ENCODE measurements at regions not wholly inside any gene's neighbourhood (a gene's known extent, or its start where the extent isn't known, plus 50 kb on each side); places are given as distances from the start of the nearest gene placed in this dataset.

DNA sequence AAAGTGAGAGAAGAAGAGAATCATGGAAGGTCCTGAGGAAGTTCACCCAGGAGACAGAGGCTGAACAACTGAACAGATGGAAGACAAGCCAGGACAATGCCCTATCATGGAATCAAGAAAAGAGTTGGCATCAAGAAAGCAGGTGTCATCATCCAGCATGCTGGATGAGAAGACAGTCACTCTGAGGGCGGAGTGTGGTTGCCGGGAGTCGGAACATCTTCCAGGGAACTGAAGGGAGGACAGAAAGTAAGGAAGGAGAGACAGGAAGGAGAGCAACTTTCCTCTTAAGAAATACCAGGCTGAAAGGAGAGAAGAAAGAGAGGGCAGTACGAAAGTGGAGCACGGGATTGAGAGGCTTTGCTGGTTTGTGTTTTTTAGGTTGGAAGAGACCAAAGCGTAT, 654.5 kb upstream of the CELF2 start:
- Mint-ChIP-seq H3K4me1 (ENCODE audit: low read depth) (no peaks in the 10 kb centered on the region), H3K4me3 (no peak overlapping the region), H3K27me3 (peaks cover 8% of the 10 kb centered on the region), H3K36me3 (ENCODE audit: low read depth) (no peaks in the 10 kb centered on the region), H3K9me3 (no peaks in the 10 kb centered on the region), H3K27ac (peak overlapping the region; percentile 38)

DNA sequence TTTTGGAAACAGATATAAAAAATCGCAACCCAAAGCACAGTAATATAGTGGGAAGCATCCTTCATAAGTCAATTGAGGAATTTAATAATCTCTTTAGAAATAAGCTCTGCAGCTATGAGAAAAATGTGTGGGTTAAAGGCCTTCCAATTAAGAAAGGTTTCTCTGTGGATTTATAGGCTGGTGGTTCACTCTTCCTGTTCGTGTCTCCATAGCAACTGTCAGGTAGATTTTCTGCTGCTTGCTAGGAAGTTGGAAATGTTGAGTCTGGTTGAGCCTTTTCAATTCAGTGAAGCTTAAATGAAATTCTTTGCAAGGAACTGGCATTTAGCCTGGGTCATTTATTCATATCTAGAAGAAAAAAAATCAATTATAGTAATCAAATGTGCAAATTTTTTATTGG, 652.8 kb upstream of the CELF2 start:
- Mint-ChIP-seq H3K27me3 (peaks cover 8% of the 10 kb centered on the region), H3K9me3 (no peaks in the 10 kb centered on the region), H3K36me3 (ENCODE audit: low read depth) (no peaks in the 10 kb centered on the region), H3K4me1 (ENCODE audit: low read depth) (no peaks in the 10 kb centered on the region), H3K27ac (no peak overlapping the region), H3K4me3 (no peak overlapping the region)

DNA sequence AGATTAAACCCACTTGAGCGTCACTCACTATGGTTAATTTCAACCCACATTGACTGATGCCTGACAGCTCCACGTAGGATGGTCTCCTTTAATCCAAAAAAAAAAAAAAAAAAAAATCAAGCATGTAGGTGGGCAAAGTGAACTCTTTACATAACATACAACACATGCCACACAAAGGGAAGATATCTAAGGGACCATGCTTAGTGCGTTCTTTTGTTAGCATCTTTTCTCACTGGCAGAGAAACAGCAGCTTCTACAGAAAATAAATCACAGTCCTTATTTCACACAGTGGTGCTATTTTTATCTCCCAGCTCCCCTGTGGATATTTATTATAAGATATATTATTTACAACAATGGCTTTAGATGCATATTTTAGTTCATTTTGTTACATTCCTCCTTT, 652.0 kb upstream of the CELF2 start:
- H3K27me3 Mint-ChIP-seq: peaks cover 7% of the 10 kb centered on the region
- no peak overlapping the region for H3K27ac Mint-ChIP-seq
- no peaks in the 10 kb centered on the region for H3K4me1 Mint-ChIP-seq (ENCODE audit: low read depth)
- no peaks in the 10 kb centered on the region for H3K36me3 Mint-ChIP-seq (ENCODE audit: low read depth)
- H3K9me3 Mint-ChIP-seq: no peaks in the 10 kb centered on the region
- H3K4me3 Mint-ChIP-seq: no peak overlapping the region

DNA sequence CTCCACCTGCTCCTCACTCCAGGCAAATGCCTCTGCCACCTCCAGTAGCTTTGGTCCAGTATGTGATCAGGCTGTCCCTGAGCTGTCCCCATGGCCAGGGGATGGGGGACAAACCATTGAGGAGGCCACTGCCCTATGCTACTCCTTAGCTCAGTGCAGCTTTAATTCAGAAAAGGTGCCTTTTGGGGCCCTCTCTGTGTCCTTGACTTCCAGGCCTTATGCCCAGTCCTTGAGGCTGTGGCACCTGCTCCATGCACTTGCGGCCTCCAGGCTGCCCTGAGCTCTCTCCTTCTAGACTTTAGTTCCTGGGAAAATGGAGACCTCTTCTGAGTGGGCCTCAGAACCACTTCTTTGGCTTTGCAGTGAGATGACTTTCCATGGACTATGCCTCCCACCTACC, 650.8 kb upstream of the CELF2 start:
- no peaks in the 10 kb centered on the region for H3K4me1 Mint-ChIP-seq (ENCODE audit: low read depth)
- no peaks in the 10 kb centered on the region for H3K36me3 Mint-ChIP-seq (ENCODE audit: low read depth)
- H3K4me3 Mint-ChIP-seq: no peak overlapping the region
- peaks cover 8% of the 10 kb centered on the region for H3K27me3 Mint-ChIP-seq
- H3K9me3 Mint-ChIP-seq: no peaks in the 10 kb centered on the region
- H3K27ac Mint-ChIP-seq: no peak overlapping the region

DNA sequence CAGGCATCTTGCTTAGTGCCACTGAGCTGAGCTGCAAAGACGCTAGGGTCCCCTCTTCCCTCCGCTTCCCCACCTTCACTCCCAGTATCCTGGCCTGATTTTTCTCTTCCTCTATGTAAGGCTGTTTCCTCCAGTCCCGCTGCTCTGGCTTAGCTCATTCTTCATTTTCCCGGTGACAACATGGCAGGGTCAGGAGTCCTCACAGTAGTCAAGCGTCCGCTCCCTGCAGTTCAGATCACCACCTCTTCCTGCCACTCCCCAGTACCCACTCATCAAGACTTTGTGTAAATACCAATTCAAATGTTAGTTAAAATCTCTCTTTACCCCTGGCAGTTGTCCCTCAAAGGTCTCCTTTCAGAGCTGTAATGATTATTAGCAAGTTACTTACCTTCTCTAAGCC, 650.4 kb upstream of the CELF2 start:
- no peaks in the 10 kb centered on the region for H3K9me3 Mint-ChIP-seq
- no peak overlapping the region for H3K4me3 Mint-ChIP-seq
- H3K36me3 Mint-ChIP-seq (ENCODE audit: low read depth): no peaks in the 10 kb centered on the region
- H3K27ac Mint-ChIP-seq: no peak overlapping the region
- H3K27me3 Mint-ChIP-seq: peaks cover 8% of the 10 kb centered on the region
- no peaks in the 10 kb centered on the region for H3K4me1 Mint-ChIP-seq (ENCODE audit: low read depth)

DNA sequence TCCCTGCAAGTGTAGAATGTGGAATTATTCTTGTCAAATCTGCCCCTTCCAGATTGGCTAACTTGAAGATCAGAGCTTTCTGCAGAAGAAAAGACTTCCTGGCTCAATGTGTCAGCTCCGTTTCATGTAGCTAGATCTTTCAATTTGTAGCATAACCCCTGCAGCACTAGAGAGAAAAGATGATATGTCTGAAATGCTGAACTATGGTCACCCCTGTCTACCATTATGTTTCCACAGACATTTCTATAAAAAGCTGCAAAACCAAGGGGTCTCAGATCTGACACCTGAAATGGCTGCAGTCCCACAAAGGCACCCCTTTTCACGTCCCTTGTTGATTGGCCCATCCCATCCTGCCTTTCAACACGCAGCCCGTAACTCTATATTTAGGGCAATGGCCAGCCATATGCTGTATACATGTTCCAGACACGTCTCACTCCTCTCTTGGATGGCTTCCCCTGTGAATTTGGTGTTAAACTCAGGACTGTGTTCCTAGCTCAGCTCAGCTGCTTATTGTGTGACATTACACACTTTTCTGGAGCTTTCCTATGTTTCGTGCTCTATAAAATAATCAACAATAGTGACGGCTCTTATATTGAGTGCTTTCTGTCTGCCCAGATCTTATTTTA, 648.6 kb upstream of the CELF2 start:
- H3K9me3 Mint-ChIP-seq: no peaks in the 10 kb centered on the region
- no peaks in the 10 kb centered on the region for H3K36me3 Mint-ChIP-seq (ENCODE audit: low read depth)
- no peak overlapping the region for H3K27ac Mint-ChIP-seq
- H3K4me3 Mint-ChIP-seq: no peak overlapping the region
- no peaks in the 10 kb centered on the region for H3K4me1 Mint-ChIP-seq (ENCODE audit: low read depth)
- peaks cover 4% of the 10 kb centered on the region for H3K27me3 Mint-ChIP-seq

DNA sequence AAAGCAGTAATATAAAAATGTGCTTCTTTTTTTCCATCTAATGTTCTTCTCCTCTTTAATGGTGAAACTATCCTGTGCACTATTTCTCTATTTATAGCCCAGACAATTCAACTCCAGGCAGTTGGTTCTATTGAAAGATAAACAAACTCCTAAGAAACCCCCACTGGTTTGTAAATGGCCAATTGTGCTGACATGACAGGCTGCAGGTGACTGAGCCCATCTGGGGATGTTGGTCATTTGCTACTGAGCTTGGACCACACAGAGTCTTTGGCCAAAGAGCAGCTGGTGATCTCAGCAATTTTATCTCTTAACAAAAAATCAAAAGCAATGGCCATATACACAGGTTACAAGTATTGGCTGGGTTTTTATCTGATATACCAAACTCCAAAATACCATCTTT, 631.8 kb upstream of the CELF2 start:
- no peaks in the 10 kb centered on the region for H3K4me1 Mint-ChIP-seq (ENCODE audit: low read depth)

DNA sequence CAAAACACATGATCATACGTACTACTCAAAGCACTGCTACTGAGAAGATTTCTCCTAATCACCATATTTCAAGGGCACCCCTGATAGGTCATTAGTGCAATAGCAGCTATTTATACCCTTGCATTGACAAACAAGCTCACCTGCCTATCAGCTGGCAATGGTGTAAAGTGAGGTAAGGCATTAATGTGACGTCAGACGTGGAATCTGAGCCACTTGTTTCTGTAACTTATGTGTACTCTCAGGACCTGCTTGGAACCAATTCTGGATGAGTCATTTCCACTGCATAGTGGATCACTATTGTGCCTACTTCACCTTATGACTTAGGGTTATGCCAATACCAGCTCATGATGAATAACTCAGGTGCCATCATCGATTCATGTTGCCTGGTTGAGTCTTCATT, 628.5 kb upstream of the CELF2 start:
- Mint-ChIP-seq H3K9me3 (peaks cover 9% of the 10 kb centered on the region), H3K4me1 (ENCODE audit: low read depth) (no peaks in the 10 kb centered on the region), H3K4me3 (no peak overlapping the region), H3K36me3 (ENCODE audit: low read depth) (no peaks in the 10 kb centered on the region), H3K27ac (no peak overlapping the region), H3K27me3 (peaks cover 9% of the 10 kb centered on the region)

More for the DNA sequence above, 631.8 kb upstream of the CELF2 start:
- Mint-ChIP-seq H3K4me3 (no peak overlapping the region), H3K36me3 (ENCODE audit: low read depth) (no peaks in the 10 kb centered on the region), H3K27ac (no peak overlapping the region), H3K27me3 (peaks cover 7% of the 10 kb centered on the region), H3K9me3 (no peaks in the 10 kb centered on the region)

DNA sequence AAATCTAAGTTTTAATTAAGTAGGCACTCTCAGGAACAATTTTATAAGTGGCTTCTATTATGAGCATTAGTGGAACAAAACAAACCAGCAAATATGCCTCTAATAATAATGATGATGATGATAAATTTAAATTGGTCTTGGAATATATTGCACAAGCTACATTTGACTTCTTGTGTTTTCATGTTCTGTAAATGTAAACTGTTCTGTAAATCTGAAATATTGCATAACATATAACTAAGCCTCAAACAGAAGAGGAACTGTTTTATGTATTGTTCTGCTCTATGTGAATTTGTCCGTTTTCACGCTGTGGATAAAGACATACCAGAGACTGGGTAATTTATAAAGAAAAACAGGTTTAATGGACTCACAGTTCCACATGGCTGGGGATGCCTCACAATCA, 625.2 kb upstream of the CELF2 start:
- Mint-ChIP-seq H3K9me3 (peaks cover 9% of the 10 kb centered on the region), H3K27ac (no peak overlapping the region), H3K36me3 (ENCODE audit: low read depth) (no peaks in the 10 kb centered on the region), H3K4me1 (ENCODE audit: low read depth) (no peaks in the 10 kb centered on the region), H3K27me3 (peaks cover 9% of the 10 kb centered on the region), H3K4me3 (no peak overlapping the region)

DNA sequence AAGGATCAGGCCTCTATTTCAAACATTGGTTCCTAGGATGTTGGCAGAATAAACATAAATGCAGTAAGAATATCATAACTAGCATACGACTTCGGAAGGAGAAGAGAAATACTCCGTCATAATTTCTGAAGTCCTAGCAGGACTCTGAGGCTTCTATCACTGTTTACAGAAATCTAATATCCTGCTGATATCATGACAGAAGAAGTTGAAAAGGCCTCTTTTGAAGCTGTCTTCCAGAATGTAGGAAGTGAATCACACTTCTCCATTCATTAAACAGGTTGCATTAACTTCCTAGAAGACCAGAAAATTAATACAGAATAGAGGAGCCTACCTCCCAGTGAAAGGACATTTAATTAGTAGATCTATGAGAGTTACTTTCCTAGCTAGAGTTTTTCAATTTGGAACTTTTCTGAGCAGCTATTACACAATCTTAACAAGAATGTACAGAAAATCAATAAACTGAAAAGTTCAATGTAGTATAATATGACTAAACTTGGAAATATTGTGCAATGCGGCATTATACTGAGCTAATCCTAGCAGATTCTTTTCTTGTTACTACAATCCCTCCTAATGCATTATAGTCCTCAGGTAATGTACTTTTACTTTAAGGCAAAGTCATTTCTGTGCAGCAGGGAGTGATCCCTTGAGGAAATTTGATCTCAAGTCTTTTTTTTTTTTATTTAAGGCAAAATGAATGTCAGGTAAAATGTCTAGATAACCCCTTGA, 622.6 kb upstream of the CELF2 start:
- Mint-ChIP-seq H3K4me3 (no peak overlapping the region), H3K4me1 (ENCODE audit: low read depth) (no peaks in the 10 kb centered on the region), H3K9me3 (peaks cover 9% of the 10 kb centered on the region), H3K27me3 (peaks cover 5% of the 10 kb centered on the region), H3K36me3 (ENCODE audit: low read depth) (no peaks in the 10 kb centered on the region), H3K27ac (no peak overlapping the region)

DNA sequence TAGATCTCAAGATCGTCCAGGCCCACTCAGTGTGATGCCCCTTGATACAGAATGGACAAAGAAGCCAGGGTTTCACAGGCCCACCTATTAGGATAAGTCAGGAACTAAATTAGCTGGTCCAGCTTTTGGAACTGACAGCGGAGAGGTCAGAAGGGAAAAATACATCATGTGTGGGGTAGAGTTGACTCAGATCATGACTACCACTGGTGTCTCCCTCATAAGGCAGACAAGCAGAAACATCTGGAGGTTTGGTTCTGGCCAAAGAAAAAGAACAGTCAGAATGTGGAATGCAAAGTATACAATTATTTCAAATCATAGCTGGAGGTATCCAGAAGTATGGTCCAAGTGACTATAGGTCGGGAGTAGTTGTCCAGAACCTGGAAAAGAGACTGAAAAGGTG, 621.1 kb upstream of the CELF2 start:
- H3K4me1 Mint-ChIP-seq (ENCODE audit: low read depth): no peaks in the 10 kb centered on the region
- H3K4me3 Mint-ChIP-seq: no peak overlapping the region
- H3K27me3 Mint-ChIP-seq: no peaks in the 10 kb centered on the region
- H3K9me3 Mint-ChIP-seq: peaks cover 9% of the 10 kb centered on the region
- no peaks in the 10 kb centered on the region for H3K36me3 Mint-ChIP-seq (ENCODE audit: low read depth)
- no peak overlapping the region for H3K27ac Mint-ChIP-seq

DNA sequence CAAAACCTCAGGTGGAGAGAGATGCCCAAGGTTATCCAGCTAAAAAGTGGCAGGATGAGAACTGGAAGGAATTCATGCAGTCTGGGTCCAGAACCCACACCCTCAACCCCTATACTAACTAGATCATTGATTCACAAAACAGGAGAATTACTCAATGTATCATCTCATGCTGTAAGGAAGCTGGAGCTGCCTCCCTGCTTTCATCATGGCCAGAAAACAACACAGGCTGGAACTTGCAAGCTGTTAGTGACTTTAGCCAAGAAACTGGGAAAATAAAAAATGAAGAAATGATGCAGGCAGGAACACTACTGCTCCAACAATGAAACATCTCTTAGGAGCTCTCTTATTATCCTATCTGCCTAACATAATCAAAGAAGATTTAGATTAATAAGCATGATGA, 619.8 kb upstream of the CELF2 start:
- no peaks in the 10 kb centered on the region for H3K36me3 Mint-ChIP-seq (ENCODE audit: low read depth)
- no peaks in the 10 kb centered on the region for H3K27me3 Mint-ChIP-seq
- no peak overlapping the region for H3K27ac Mint-ChIP-seq
- H3K4me3 Mint-ChIP-seq: no peak overlapping the region
- H3K9me3 Mint-ChIP-seq: peaks cover 6% of the 10 kb centered on the region
- no peaks in the 10 kb centered on the region for H3K4me1 Mint-ChIP-seq (ENCODE audit: low read depth)

DNA sequence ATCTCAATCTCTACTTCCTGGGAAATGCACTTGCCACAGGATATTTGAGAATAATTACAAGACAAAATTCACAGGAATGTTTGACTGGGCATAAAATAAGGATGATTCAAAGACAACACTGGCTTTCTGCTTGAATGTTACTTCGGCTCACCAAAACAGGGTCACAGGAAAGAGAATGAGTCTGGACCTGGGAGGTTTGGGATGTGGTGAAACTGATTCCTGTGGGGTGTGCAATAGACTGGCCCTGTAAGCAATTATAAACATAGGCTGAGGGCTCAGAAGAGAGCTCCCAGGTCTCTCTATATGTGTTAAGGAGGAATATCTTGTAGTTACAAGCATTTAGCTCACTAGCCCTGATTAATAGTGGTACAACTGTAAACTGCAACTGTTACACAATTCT, 613.9 kb upstream of the CELF2 start:
- Mint-ChIP-seq H3K36me3 (ENCODE audit: low read depth) (no peaks in the 10 kb centered on the region), H3K27me3 (no peaks in the 10 kb centered on the region), H3K9me3 (no peaks in the 10 kb centered on the region), H3K27ac (no peak overlapping the region), H3K4me3 (no peak overlapping the region), H3K4me1 (ENCODE audit: low read depth) (no peaks in the 10 kb centered on the region)

DNA sequence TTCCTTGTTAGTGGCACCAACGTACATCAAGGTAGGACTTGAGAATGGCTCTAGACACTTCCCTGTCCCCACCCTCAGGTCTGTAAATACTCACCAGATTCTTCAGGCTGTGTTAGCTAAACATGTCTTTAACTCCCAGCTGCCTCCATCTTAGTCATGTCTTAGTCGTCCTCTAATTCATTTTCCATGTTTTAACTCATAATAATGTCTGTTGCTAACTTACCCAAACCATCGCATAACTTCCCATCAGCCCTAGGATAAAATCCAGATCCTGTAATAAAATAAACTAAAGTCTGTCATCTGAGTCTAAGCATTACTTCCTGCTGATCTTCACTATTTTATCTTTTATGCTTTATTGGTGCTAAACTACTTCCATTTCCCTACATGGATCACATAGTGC, 600.0 kb upstream of the CELF2 start:
- H3K9me3 Mint-ChIP-seq: no peaks in the 10 kb centered on the region
- H3K27ac Mint-ChIP-seq: no peak overlapping the region
- no peak overlapping the region for H3K4me3 Mint-ChIP-seq
- H3K36me3 Mint-ChIP-seq (ENCODE audit: low read depth): no peaks in the 10 kb centered on the region
- peaks cover 4% of the 10 kb centered on the region for H3K27me3 Mint-ChIP-seq
- H3K4me1 Mint-ChIP-seq (ENCODE audit: low read depth): peaks cover 12% of the 10 kb centered on the region

DNA sequence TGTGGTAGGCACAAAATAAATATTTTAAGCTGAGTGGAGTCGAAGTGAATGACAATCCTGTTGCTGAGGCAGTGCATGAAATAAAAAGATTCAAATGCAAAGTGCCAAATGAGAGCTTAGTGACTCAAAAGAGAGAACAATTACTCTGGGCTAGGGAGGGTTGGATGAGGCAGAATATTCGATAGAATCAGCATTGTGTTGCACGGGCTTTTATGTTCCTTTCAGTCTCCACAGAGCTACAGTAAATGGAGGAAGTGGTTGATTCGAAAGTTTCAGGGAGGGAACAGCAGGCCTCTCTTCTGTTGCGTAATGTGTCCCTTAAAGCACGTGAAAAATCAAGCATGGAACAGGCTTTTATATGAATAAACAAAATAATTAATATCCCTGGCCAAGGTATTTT, 599.3 kb upstream of the CELF2 start:
- no peaks in the 10 kb centered on the region for H3K9me3 Mint-ChIP-seq
- peaks cover 12% of the 10 kb centered on the region for H3K4me1 Mint-ChIP-seq (ENCODE audit: low read depth)
- H3K27me3 Mint-ChIP-seq: peaks cover 6% of the 10 kb centered on the region
- H3K27ac Mint-ChIP-seq: no peak overlapping the region
- no peak overlapping the region for H3K4me3 Mint-ChIP-seq
- H3K36me3 Mint-ChIP-seq (ENCODE audit: low read depth): no peaks in the 10 kb centered on the region

DNA sequence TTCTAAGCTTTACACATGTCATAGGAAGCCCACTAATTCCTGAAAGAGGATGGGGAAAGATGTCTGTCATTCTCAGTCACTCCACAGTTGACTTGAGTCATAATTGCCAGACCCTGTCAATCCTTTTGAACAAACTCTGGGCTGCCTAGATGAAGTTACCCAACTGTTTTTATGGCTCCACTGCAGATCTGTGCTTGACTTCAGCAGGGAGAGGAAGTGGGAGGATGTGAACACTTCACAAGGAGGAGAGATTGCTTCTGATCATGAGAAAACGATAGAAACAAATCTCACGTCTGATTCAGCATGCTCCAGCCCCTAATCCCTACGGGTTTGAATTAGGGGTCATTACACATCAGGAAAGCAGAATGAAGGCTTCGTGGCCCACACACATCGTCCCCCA, 596.6 kb upstream of the CELF2 start:
- Mint-ChIP-seq H3K4me1 (ENCODE audit: low read depth) (peaks cover 12% of the 10 kb centered on the region), H3K36me3 (ENCODE audit: low read depth) (no peaks in the 10 kb centered on the region), H3K27ac (no peak overlapping the region), H3K27me3 (peaks cover 9% of the 10 kb centered on the region), H3K4me3 (no peak overlapping the region), H3K9me3 (no peaks in the 10 kb centered on the region)

Measured in stimulated activated naive CD8-positive, alpha-beta T cell treated with anti-CD3 and anti-CD28 coated beads, Interleukin-15, Interleukin-2, amounts not matched to agents 100 ng/mL and 50 ng/mL, for 24 hours (primary cell).